ENCODE measurements at regions not wholly inside any gene's neighbourhood (a gene's known extent, or its start where the extent isn't known, plus 50 kb on each side); places are given as distances from the start of the nearest gene placed in this dataset.

- no peak for TF ChIP-seq CTCF (IDR thresholded peaks at IDR 0.05)
- TF ChIP-seq POLR2A (IDR thresholded peaks at IDR 0.05), result no peak
- TF ChIP-seq EP300 (IDR thresholded peaks at IDR 0.05), result no peak
Measured at GRCh38 chr3:182716114-182716688, 77.1 kb upstream of the ATP11B start.

Data from suprapubic skin (tissue), 3 donors.